ENCODE measurements at regions not wholly inside any gene's neighbourhood (a gene's known extent, or its start where the extent isn't known, plus 50 kb on each side); places are given as distances from the start of the nearest gene placed in this dataset.
A peak's percentile ranks its signal among the peaks of the same experiment; 100 is the strongest.
"Not testable (repeated sequence)": the region's sequence is repeated elsewhere in the genome, so short reads cannot be mapped to it uniquely, and the experiment has no call there.

DNA sequence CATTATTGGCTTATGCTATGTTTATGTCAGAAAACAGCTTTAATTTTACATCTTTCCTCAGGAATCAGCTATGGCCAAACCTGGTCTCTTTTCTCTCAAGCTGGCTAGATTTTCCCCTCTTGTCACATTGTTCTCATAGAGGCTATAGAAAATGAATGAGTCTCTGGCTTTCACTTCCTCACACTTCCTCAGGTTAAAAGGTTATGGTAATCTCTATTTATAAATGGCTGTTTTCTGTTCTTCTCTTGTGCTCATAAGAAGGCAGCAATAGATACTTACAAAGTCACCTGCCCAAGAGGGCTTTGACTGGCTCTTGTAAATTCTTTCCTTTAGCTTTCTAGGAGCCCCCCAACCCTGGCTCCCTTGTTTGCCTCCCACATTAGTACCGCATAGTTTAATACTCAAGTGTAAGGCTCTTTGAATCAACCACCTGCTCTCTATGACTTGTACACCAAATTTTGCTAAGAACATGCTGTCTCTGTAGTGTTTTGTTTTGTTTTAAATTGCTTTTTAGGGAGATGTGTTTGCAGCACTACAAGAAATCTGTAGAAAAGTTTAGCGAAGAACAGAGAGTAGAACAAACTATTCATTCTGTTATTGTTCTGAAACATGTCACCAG lies 897.4 kb upstream of the CITED2 start:
- Histone ChIP-seq H3K36me3 (ENCODE audit: control insufficient read depth, insufficient read depth, low read length) (no peaks in the 10 kb centered on the region), H2BK5ac (ENCODE audit: low read length) (no peak overlapping the region), H3K79me2 (ENCODE audit: control insufficient read depth, insufficient read depth, low read length) (no peaks in the 10 kb centered on the region), H3K56ac (ENCODE audit: low read length) (no peak overlapping the region), H3K4me2 (ENCODE audit: low read length) (no peak overlapping the region), H3K27me3 (ENCODE audit: insufficient read depth, low read length, poor library complexity) (no peaks in the 10 kb centered on the region), H4K8ac (ENCODE audit: low read depth, low read length) (no peak overlapping the region), H3K23ac (ENCODE audit: low read length) (no peak overlapping the region), H2BK15ac (replicated peaks; ENCODE audit: low read depth) (no peak overlapping the region), H3K79me1 (ENCODE audit: low read length) (no peaks in the 10 kb centered on the region), H4K5ac (ENCODE audit: low read length) (no peak overlapping the region), H2AK5ac (ENCODE audit: low read length) (no peak overlapping the region), H3K4me3 (ENCODE audit: low read length) (no peak overlapping the region), H3K4me1 (ENCODE audit: control insufficient read depth, low read depth, low read length) (no peaks in the 10 kb centered on the region), H3K18ac (ENCODE audit: low read length) (no peak overlapping the region), H3K4ac (ENCODE audit: low read depth, low read length) (no peak overlapping the region), H2BK120ac (ENCODE audit: low read depth, low read length) (no peak overlapping the region), H3K27ac (ENCODE audit: low read depth, low read length) (no peak overlapping the region), H3K9ac (ENCODE audit: low read length) (no peak overlapping the region)
- no CpG with 5 or more reads among the region's 2 CpGs for WGBS (ENCODE audit: extremely low coverage, insufficient coverage, low lambda C conversion rate)
- no peak for DNase-seq

- Histone ChIP-seq H3K36me3 (ENCODE audit: control insufficient read depth, insufficient read depth, low read length) (no peaks in the 10 kb centered on the region), H3K9ac (ENCODE audit: low read length) (no peak overlapping the region), H3K4me3 (ENCODE audit: low read length) (no peak overlapping the region), H3K27me3 (ENCODE audit: insufficient read depth, low read length, poor library complexity) (no peaks in the 10 kb centered on the region), H4K8ac (ENCODE audit: low read depth, low read length) (no peak overlapping the region), H3K18ac (ENCODE audit: low read length) (no peak overlapping the region), H3K4ac (ENCODE audit: low read depth, low read length) (no peak overlapping the region), H3K23ac (ENCODE audit: low read length) (no peak overlapping the region), H4K5ac (ENCODE audit: low read length) (no peak overlapping the region), H2BK15ac (replicated peaks; ENCODE audit: low read depth) (no peak overlapping the region), H2BK5ac (ENCODE audit: low read length) (no peak overlapping the region), H3K79me1 (ENCODE audit: low read length) (no peaks in the 10 kb centered on the region), H2AK5ac (ENCODE audit: low read length) (no peak overlapping the region), H3K79me2 (ENCODE audit: control insufficient read depth, insufficient read depth, low read length) (no peaks in the 10 kb centered on the region), H2BK120ac (ENCODE audit: low read depth, low read length) (peak overlapping the region; percentile 1), H3K4me2 (ENCODE audit: low read length) (no peak overlapping the region), H3K4me1 (ENCODE audit: control insufficient read depth, low read depth, low read length) (no peaks in the 10 kb centered on the region), H3K56ac (ENCODE audit: low read length) (no peak overlapping the region), H3K27ac (ENCODE audit: low read depth, low read length) (no peak overlapping the region)
- WGBS (ENCODE audit: extremely low coverage, insufficient coverage, low lambda C conversion rate), result no CpG with 5 or more reads among the region's 2 CpGs
- no peak for DNase-seq
These were observed 895.2 kb upstream of the CITED2 start for GRCh38 chr6:140269591-140270165.

- H3K9ac ChIP-seq (ENCODE audit: low read length), result no peak overlapping the region
- no CpG with 5 or more reads among the region's 3 CpGs for WGBS (ENCODE audit: extremely low coverage, insufficient coverage, low lambda C conversion rate)
These were observed 890.0 kb upstream of the CITED2 start for GRCh38 chr6:140264431-140264830.

GRCh38 chr6:140258302-140258701 lies 883.9 kb upstream of the CITED2 start:
- H3K79me1 ChIP-seq (ENCODE audit: low read length); DNase-seq; H2BK15ac ChIP-seq (replicated peaks; ENCODE audit: low read depth); H3K56ac ChIP-seq (ENCODE audit: low read length); H4K5ac ChIP-seq (ENCODE audit: low read length); H3K9ac ChIP-seq (ENCODE audit: low read length); H2BK5ac ChIP-seq (ENCODE audit: low read length); H3K18ac ChIP-seq (ENCODE audit: low read length); H3K23ac ChIP-seq (ENCODE audit: low read length); H3K27me3 ChIP-seq (ENCODE audit: insufficient read depth, low read length, poor library complexity); H3K4me2 ChIP-seq (ENCODE audit: low read length); H2AK5ac ChIP-seq (ENCODE audit: low read length); H3K4ac ChIP-seq (ENCODE audit: low read depth, low read length); H3K4me3 ChIP-seq (ENCODE audit: low read length); H4K8ac ChIP-seq (ENCODE audit: low read depth, low read length); H3K27ac ChIP-seq (ENCODE audit: low read depth, low read length); H3K36me3 ChIP-seq (ENCODE audit: control insufficient read depth, insufficient read depth, low read length); H3K79me2 ChIP-seq (ENCODE audit: control insufficient read depth, insufficient read depth, low read length); H3K4me1 ChIP-seq (ENCODE audit: control insufficient read depth, low read depth, low read length): not testable (repeated sequence)
- H2BK120ac ChIP-seq (ENCODE audit: low read depth, low read length), result peak overlapping the region; percentile 92
- WGBS (ENCODE audit: extremely low coverage, insufficient coverage, low lambda C conversion rate), result no CpG with 5 or more reads among the region's 6 CpGs

More at GRCh38 chr6:140264431-140264830, 890.0 kb upstream of the CITED2 start:
- Histone ChIP-seq H3K18ac (ENCODE audit: low read length) (no peak overlapping the region), H3K79me1 (ENCODE audit: low read length) (no peaks in the 10 kb centered on the region), H2AK5ac (ENCODE audit: low read length) (no peak overlapping the region), H3K4me2 (ENCODE audit: low read length) (no peak overlapping the region), H3K56ac (ENCODE audit: low read length) (no peak overlapping the region), H3K23ac (ENCODE audit: low read length) (no peak overlapping the region), H3K4me3 (ENCODE audit: low read length) (no peak overlapping the region), H2BK15ac (replicated peaks; ENCODE audit: low read depth) (no peak overlapping the region), H3K27me3 (ENCODE audit: insufficient read depth, low read length, poor library complexity) (no peaks in the 10 kb centered on the region), H3K79me2 (ENCODE audit: control insufficient read depth, insufficient read depth, low read length) (no peaks in the 10 kb centered on the region), H3K27ac (ENCODE audit: low read depth, low read length) (no peak overlapping the region), H3K36me3 (ENCODE audit: control insufficient read depth, insufficient read depth, low read length) (no peaks in the 10 kb centered on the region), H4K5ac (ENCODE audit: low read length) (no peak overlapping the region), H4K8ac (ENCODE audit: low read depth, low read length) (no peak overlapping the region), H2BK120ac (ENCODE audit: low read depth, low read length) (no peak overlapping the region), H3K4me1 (ENCODE audit: control insufficient read depth, low read depth, low read length) (no peaks in the 10 kb centered on the region), H2BK5ac (ENCODE audit: low read length) (no peak overlapping the region), H3K4ac (ENCODE audit: low read depth, low read length) (no peak overlapping the region)
- no peak for DNase-seq

GRCh38 chr6:140256248-140256647 lies 881.8 kb upstream of the CITED2 start:
- Histone ChIP-seq H3K4me2 (ENCODE audit: low read length) (no peak overlapping the region), H3K9ac (ENCODE audit: low read length) (no peak overlapping the region), H4K5ac (ENCODE audit: low read length) (no peak overlapping the region), H3K27ac (ENCODE audit: low read depth, low read length) (no peak overlapping the region), H3K79me2 (ENCODE audit: control insufficient read depth, insufficient read depth, low read length) (no peaks in the 10 kb centered on the region), H3K27me3 (ENCODE audit: insufficient read depth, low read length, poor library complexity) (no peaks in the 10 kb centered on the region), H3K79me1 (ENCODE audit: low read length) (no peaks in the 10 kb centered on the region), H3K36me3 (ENCODE audit: control insufficient read depth, insufficient read depth, low read length) (no peaks in the 10 kb centered on the region), H3K23ac (ENCODE audit: low read length) (no peak overlapping the region), H2BK5ac (ENCODE audit: low read length) (no peak overlapping the region), H3K18ac (ENCODE audit: low read length) (peak overlapping the region; percentile 95), H4K8ac (ENCODE audit: low read depth, low read length) (no peak overlapping the region), H3K56ac (ENCODE audit: low read length) (no peak overlapping the region), H3K4me1 (ENCODE audit: control insufficient read depth, low read depth, low read length) (no peaks in the 10 kb centered on the region), H3K4ac (ENCODE audit: low read depth, low read length) (peak overlapping the region; percentile 36), H2BK15ac (replicated peaks; ENCODE audit: low read depth) (peak overlapping the region; percentile 78), H2BK120ac (ENCODE audit: low read depth, low read length) (peak overlapping the region; percentile 88), H3K4me3 (ENCODE audit: low read length) (no peak overlapping the region), H2AK5ac (ENCODE audit: low read length) (no peak overlapping the region)
- no CpG with 5 or more reads among the region's 2 CpGs for WGBS (ENCODE audit: extremely low coverage, insufficient coverage, low lambda C conversion rate)
- DNase-seq, result peak; percentile 38

GRCh38 chr6:140253096-140253495 lies 878.6 kb upstream of the CITED2 start:
- H3K4me3 ChIP-seq (ENCODE audit: low read length), result no peak overlapping the region
- no peak overlapping the region for H3K56ac ChIP-seq (ENCODE audit: low read length)
- no peak overlapping the region for H2BK5ac ChIP-seq (ENCODE audit: low read length)
- no peak overlapping the region for H4K5ac ChIP-seq (ENCODE audit: low read length)
- H2BK120ac ChIP-seq (ENCODE audit: low read depth, low read length), result no peak overlapping the region
- no peaks in the 10 kb centered on the region for H3K36me3 ChIP-seq (ENCODE audit: control insufficient read depth, insufficient read depth, low read length)
- H4K8ac ChIP-seq (ENCODE audit: low read depth, low read length), result no peak overlapping the region
- no peak overlapping the region for H3K4ac ChIP-seq (ENCODE audit: low read depth, low read length)
- H2BK15ac ChIP-seq (replicated peaks; ENCODE audit: low read depth), result no peak overlapping the region
- H3K23ac ChIP-seq (ENCODE audit: low read length), result no peak overlapping the region
- H3K79me2 ChIP-seq (ENCODE audit: control insufficient read depth, insufficient read depth, low read length), result no peaks in the 10 kb centered on the region
- H3K79me1 ChIP-seq (ENCODE audit: low read length), result no peaks in the 10 kb centered on the region
- no peak overlapping the region for H3K4me2 ChIP-seq (ENCODE audit: low read length)
- 100% methylated on average over 1 of the region's 1 CpG for WGBS (ENCODE audit: extremely low coverage, insufficient coverage, low lambda C conversion rate)
- no peak for DNase-seq
- H3K18ac ChIP-seq (ENCODE audit: low read length), result no peak overlapping the region
- H3K9ac ChIP-seq (ENCODE audit: low read length), result no peak overlapping the region
- no peak overlapping the region for H3K27ac ChIP-seq (ENCODE audit: low read depth, low read length)
- no peak overlapping the region for H2AK5ac ChIP-seq (ENCODE audit: low read length)
- H3K4me1 ChIP-seq (ENCODE audit: control insufficient read depth, low read depth, low read length), result no peaks in the 10 kb centered on the region
- H3K27me3 ChIP-seq (ENCODE audit: insufficient read depth, low read length, poor library complexity), result no peaks in the 10 kb centered on the region

Data from mesendoderm (in vitro differentiated cells).